CD4-positive, alpha-beta memory T cell (primary cell): ENCODE measurements at regions not wholly inside any gene's neighbourhood (a gene's known extent, or its start where the extent isn't known, plus 50 kb on each side); places are given as distances from the start of the nearest gene placed in this dataset.
"Not testable (repeated sequence)": the region's sequence is repeated elsewhere in the genome, so short reads cannot be mapped to it uniquely, and the experiment has no call there.

Experiments used
- CTCF ChIA-PET: fragments of 350-600 bp; sonication (Branson Sonifier 250); formaldehyde crosslinking; loops from one replicate; lab custom pipeline; 2021; ENCODE audit warnings: inconsistent platforms; ENCODE audit not compliant: partially characterized antibody; lab: Charles Lee
- POLR2A ChIA-PET: fragments of 350-600 bp; sonication (Branson Sonifier 250); formaldehyde crosslinking; loops from one replicate; lab custom pipeline; 2021; ENCODE audit not compliant: partially characterized antibody; lab: Charles Lee
- DNase-seq, 5 donors: peaks; one replicate each; pipeline versions ENCODE4 v3.0.0 to v3.0.0-alpha.2; 2020 to 2022; ENCODE audit warnings: mixed read lengths in 1 of 5
- H3K27ac ChIP-seq: one replicate; pipeline ENCODE4 v1.7.0; 2013; ENCODE audit warnings: low read depth, low read length
- H3K27me3 ChIP-seq: 2 replicates; pipeline ENCODE4 v1.7.0; 2013; ENCODE audit warnings: mild to moderate bottlenecking, low read length, moderate library complexity; ENCODE audit not compliant: insufficient read depth
- H3K36me3 ChIP-seq: 2 replicates; pipeline ENCODE4 v1.7.0; 2013; ENCODE audit warnings: mild to moderate bottlenecking, low read length, moderate library complexity; ENCODE audit not compliant: insufficient read depth
- H3K4me1 ChIP-seq: 2 replicates; pipeline ENCODE4 v1.7.0; 2013; ENCODE audit warnings: mild to moderate bottlenecking, low read length, moderate library complexity; ENCODE audit not compliant: insufficient read depth
- H3K4me3 ChIP-seq, 2 donors: one replicate each; pipeline ENCODE4 v1.7.0; 2013; ENCODE audit warnings: low read length in 2 of 2, mild to moderate bottlenecking in 1 of 2
- H3K9me3 ChIP-seq, 2 donors: one replicate each; pipeline ENCODE4 v1.7.0; 2013; ENCODE audit warnings: low read length in 2 of 2, control low read depth in 1 of 2; ENCODE audit not compliant: control insufficient read depth in 1 of 2
- H3K27ac Mint-ChIP-seq, 7 donors: one replicate each; pipeline ENCODE4 v1.8.0; 2020 to 2021; ENCODE audit warnings: mixed read lengths in 7 of 7, mild to moderate bottlenecking in 6 of 7, inconsistent platforms in 3 of 7, moderate library complexity in 3 of 7
- H3K27me3 Mint-ChIP-seq, 2 donors: one replicate each; pipeline ENCODE4 v1.8.0; 2020 to 2021; ENCODE audit warnings: mixed read lengths in 2 of 2
- H3K36me3 Mint-ChIP-seq, 2 donors: one replicate each; pipeline ENCODE4 v1.8.0; 2020 to 2021; ENCODE audit warnings: mixed read lengths in 2 of 2, inconsistent platforms in 1 of 2, mild to moderate bottlenecking in 1 of 2
- H3K4me1 Mint-ChIP-seq, 4 donors: one replicate each; pipeline ENCODE4 v1.8.0; 2020 to 2021; ENCODE audit warnings: mixed read lengths in 4 of 4, mild to moderate bottlenecking in 1 of 4
- H3K4me3 Mint-ChIP-seq, 8 donors: one replicate each; pipeline ENCODE4 v1.8.0; 2020 to 2021; ENCODE audit warnings: mixed read lengths in 8 of 8, mild to moderate bottlenecking in 7 of 8, moderate library complexity in 6 of 8, inconsistent platforms in 3 of 8
- H3K9me3 Mint-ChIP-seq, 8 donors: one replicate each; pipeline ENCODE4 v1.8.0; 2020 to 2021; ENCODE audit warnings: mixed read lengths in 8 of 8, mild to moderate bottlenecking in 5 of 8, inconsistent platforms in 3 of 8, moderate library complexity in 1 of 8
- intact Hi-C: fragments of 100-400 bp; cut with micrococcal nuclease; formaldehyde crosslinking; loops from one replicate; pipeline ENCODE4 v1.15.1; 2023

DNA sequence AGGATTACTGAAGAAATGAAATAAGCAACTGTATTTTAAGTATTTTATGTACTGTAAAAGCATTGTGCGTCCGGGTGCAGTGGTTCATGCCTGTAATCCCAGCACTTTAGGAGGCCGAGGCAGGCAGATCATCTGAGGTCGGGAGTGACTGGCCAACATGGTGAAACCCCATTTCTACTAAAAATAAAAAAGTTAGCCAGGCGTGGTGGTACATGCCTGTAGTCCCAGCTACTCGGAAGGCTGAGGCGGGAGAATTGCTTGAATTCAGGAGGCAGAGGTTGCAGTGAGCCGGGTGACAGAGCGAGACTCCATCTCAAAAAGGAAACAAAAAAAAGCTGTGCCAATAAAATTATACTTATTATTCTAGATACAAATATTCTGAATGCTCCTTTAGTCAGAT, 215.4 kb upstream of the DMRT1 start:
- CTCF ChIA-PET, H3K4me3 ChIP-seq, H3K27ac ChIP-seq, H3K27me3 Mint-ChIP-seq, DNase-seq, H3K27me3 ChIP-seq, H3K36me3 ChIP-seq, H3K27ac Mint-ChIP-seq, H3K36me3 Mint-ChIP-seq, H3K4me3 Mint-ChIP-seq, H3K9me3 Mint-ChIP-seq, H3K4me1 ChIP-seq, POLR2A ChIA-PET, intact Hi-C loops, H3K9me3 ChIP-seq: not testable (repeated sequence)
- H3K4me1 Mint-ChIP-seq: peaks cover 6 to 14% (median 6%) of the 10 kb centered on the region in 4 donors

DNA sequence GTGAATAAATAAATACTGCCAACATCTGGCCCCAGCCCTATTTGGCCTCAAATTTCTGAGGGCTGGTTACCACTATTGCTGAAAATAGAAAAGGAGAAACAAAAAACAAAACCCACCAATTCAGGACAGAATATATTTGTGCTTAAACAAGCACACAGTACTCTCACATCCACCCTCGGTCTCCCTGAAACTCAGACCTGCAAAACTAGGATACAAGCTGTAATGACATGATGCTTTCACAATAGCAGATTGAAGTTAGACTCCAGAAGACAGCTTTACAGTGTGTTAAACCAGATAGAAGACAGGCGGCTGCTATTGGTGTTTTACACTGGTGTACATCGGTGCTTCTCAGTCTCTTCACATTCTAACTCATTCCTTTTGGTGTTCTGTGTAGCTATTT, 214.9 kb upstream of the DMRT1 start:
- intact Hi-C loops: no loop called here
- Mint-ChIP-seq H3K36me3 (peaks cover 0 to 7% of the 10 kb centered on the region in 2 donors), H3K27me3 (peaks cover 2 to 4% of the 10 kb centered on the region in 2 donors), H3K9me3 (no peaks in the 10 kb centered on the region), H3K27ac (no peak overlapping the region), H3K4me3 (no peak overlapping the region), H3K4me1 (peaks cover 10 to 19% (median 11%) of the 10 kb centered on the region in 4 donors)
- Histone ChIP-seq H3K4me3 (no peak overlapping the region), H3K9me3 (no peaks in the 10 kb centered on the region), H3K4me1 (peaks cover 5% of the 10 kb centered on the region), H3K27ac (no peak overlapping the region), H3K36me3 (no peaks in the 10 kb centered on the region), H3K27me3 (no peaks in the 10 kb centered on the region)
- ChIA-PET POLR2A (no interaction called here), CTCF (no interaction called here)
- DNase-seq: no peak

DNA sequence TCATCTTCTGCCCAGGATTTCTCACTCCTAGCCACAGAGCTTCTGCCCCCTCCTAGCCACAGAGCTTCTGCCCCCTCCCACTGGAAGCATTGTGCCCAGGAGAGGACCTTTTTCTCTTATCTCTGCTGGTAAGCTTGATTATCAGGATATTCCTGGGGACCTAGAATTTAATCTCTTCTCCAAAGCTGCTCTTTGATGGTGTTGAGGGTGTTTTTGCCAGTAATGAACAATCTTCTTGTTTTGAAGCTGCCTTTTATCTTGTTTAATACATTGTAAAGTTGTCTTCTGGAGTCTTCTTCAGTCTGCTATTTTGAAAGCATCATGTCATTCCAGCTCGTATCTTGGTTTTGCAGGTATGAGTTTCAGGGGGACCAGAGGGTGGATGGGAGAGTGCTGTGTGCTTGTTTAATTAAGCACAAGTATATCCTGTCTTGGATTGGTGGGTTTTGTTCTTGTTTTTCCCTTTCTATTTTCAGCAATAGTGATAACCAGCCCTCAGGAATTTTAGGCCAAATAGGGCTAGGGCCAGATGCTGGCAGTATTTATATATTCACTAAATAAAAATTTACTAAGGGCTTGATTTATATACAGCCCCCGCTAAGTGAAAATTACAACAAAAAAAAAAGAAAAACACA, 214.0 kb upstream of the DMRT1 start:
- Histone ChIP-seq H3K27ac (no peak overlapping the region), H3K4me3 (no peak overlapping the region), H3K4me1 (peaks cover 8% of the 10 kb centered on the region), H3K36me3 (no peaks in the 10 kb centered on the region), H3K9me3 (no peaks in the 10 kb centered on the region), H3K27me3 (no peaks in the 10 kb centered on the region)
- CTCF ChIA-PET: no interaction called here
- H3K4me3 Mint-ChIP-seq: no peak overlapping the region
- no peaks in the 10 kb centered on the region for H3K36me3 Mint-ChIP-seq
- no peak for DNase-seq
- H3K27me3 Mint-ChIP-seq: peaks cover 2 to 4% of the 10 kb centered on the region in 2 donors
- peaks cover 0 to 2% (median 0%) of the 10 kb centered on the region in 8 donors for H3K9me3 Mint-ChIP-seq
- POLR2A ChIA-PET: no interaction called here
- intact Hi-C loops: no loop called here
- peaks cover 14 to 24% (median 16%) of the 10 kb centered on the region in 4 donors for H3K4me1 Mint-ChIP-seq
- H3K27ac Mint-ChIP-seq: no peak overlapping the region

DNA sequence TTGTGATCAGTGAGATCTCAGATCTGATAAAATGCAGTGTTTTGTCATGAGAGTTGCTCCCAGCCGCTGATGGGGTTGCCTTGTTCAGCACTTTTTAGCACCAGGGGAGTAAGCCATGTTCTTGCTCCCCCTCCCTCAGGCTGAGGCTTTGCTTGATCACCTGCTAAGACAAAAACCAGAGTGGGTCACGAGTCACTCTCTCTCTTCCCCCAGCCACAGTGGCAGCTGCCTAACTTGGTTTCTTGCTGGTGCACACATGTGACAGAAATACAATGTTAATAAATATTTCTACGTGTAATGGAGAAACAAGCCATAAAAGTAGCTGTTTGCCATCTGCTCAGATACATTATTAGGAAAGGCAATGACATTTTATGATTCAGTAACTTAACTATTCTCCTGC, 212.4 kb upstream of the DMRT1 start:
- intact Hi-C loops: no loop called here
- H3K27me3 ChIP-seq: no peaks in the 10 kb centered on the region
- peaks cover 0 to 2% of the 10 kb centered on the region in 2 donors for H3K27me3 Mint-ChIP-seq
- H3K27ac Mint-ChIP-seq: no peak overlapping the region
- H3K9me3 Mint-ChIP-seq: peaks cover 0 to 3% (median 0%) of the 10 kb centered on the region in 8 donors
- H3K4me1 ChIP-seq: peaks cover 8% of the 10 kb centered on the region
- no peaks in the 10 kb centered on the region for H3K36me3 ChIP-seq
- peaks cover 14 to 24% (median 16%) of the 10 kb centered on the region in 4 donors for H3K4me1 Mint-ChIP-seq
- H3K4me3 Mint-ChIP-seq: no peak overlapping the region
- peaks cover 0 to 4% of the 10 kb centered on the region in 2 donors for H3K36me3 Mint-ChIP-seq
- POLR2A ChIA-PET: no interaction called here
- no peak for DNase-seq
- CTCF ChIA-PET: no interaction called here
- no peaks in the 10 kb centered on the region for H3K9me3 ChIP-seq
- no peak overlapping the region for H3K4me3 ChIP-seq
- H3K27ac ChIP-seq: no peak overlapping the region

DNA sequence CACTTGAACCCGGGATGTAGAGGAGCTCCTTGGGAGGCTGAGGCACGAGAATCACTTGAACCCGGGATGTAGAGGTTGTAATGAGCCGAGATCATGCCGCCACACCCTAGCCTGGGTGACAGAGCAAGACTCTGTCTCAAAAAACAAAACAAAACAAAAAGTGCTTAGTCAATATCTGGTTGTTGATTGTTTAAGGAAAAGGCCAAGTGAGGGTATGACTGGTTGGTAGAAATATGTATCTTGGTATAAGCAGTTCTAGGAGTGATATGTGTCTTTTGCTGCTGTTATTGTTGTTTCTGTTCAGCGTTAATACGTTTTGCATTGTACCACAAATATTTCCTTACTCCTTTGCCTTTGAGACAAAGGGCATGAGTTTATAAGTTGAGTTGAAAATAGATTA, 210.7 kb upstream of the DMRT1 start:
- H3K27me3 Mint-ChIP-seq: peaks cover 0 to 2% of the 10 kb centered on the region in 2 donors
- CTCF ChIA-PET: no interaction called here
- Histone ChIP-seq H3K4me3 (no peak overlapping the region), H3K36me3 (no peaks in the 10 kb centered on the region), H3K4me1 (peaks cover 8% of the 10 kb centered on the region), H3K27me3 (no peaks in the 10 kb centered on the region), H3K9me3 (no peaks in the 10 kb centered on the region), H3K27ac (no peak overlapping the region)
- H3K4me3 Mint-ChIP-seq: peak overlapping the region in 1 of 8 donors; percentile 55
- POLR2A ChIA-PET: no interaction called here
- no peak for DNase-seq
- peak overlapping the region in 1 of 7 donors; percentile 51 for H3K27ac Mint-ChIP-seq
- H3K36me3 Mint-ChIP-seq: peaks cover 0 to 8% of the 10 kb centered on the region in 2 donors
- H3K9me3 Mint-ChIP-seq: peaks cover 0 to 4% (median 2%) of the 10 kb centered on the region in 8 donors
- H3K4me1 Mint-ChIP-seq: peaks cover 14 to 24% (median 16%) of the 10 kb centered on the region in 4 donors
- intact Hi-C loops: no loop called here

DNA sequence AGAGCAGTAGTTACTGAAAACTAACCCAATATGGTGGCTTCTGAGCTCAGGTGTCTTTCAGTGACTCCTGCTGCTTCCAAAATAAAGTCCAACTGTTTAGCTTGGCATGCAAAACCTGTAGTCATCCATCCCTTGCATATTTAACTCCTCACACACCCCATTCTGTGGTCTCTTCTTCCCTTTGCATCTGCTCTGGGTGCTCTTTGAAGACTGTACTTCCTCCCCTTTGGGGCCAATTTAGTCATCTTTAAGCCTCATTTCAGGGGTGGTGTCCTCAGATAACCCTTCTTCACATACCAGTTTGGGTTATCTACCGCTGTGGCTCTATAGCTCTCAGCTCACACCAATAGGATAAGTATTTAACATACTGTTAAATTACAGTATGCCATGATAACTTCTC, 209.9 kb upstream of the DMRT1 start:
- no peak overlapping the region for H3K4me3 ChIP-seq
- POLR2A ChIA-PET: no interaction called here
- peaks cover 14 to 24% (median 16%) of the 10 kb centered on the region in 4 donors for H3K4me1 Mint-ChIP-seq

DNA sequence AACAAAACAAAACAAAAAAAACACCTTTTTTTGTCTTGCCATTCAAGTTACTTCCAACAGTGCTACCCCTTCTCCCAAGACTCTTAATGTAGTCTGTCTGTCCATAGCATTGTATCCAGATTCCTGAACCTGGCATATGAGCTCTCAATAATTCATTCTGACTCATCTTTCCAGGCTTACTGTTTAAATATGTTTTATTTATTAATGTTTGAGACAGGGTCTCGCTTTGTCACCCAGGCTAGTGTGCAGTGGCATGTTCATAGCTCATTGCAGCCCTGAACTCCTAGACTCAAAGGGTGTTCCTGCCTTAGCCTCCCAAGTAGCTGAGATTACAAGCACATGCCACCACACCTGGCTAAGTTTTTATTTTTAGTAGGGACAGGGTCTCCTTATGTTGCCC, 208.0 kb upstream of the DMRT1 start:
- H3K9me3 Mint-ChIP-seq: peaks cover 0 to 4% (median 2%) of the 10 kb centered on the region in 8 donors
- peaks cover 14 to 24% (median 17%) of the 10 kb centered on the region in 4 donors for H3K4me1 Mint-ChIP-seq
- H3K4me3 Mint-ChIP-seq: no peak overlapping the region
- ChIA-PET CTCF (no interaction called here), POLR2A (no interaction called here)
- no peak overlapping the region for H3K27ac Mint-ChIP-seq
- DNase-seq: no peak
- Histone ChIP-seq H3K4me3 (no peak overlapping the region), H3K27ac (no peak overlapping the region), H3K9me3 (no peaks in the 10 kb centered on the region), H3K36me3 (no peaks in the 10 kb centered on the region), H3K4me1 (peaks cover 8% of the 10 kb centered on the region), H3K27me3 (no peaks in the 10 kb centered on the region)
- intact Hi-C loops: no loop called here
- H3K36me3 Mint-ChIP-seq: peaks cover 0 to 15% of the 10 kb centered on the region in 2 donors
- peaks cover 0 to 2% of the 10 kb centered on the region in 2 donors for H3K27me3 Mint-ChIP-seq

More for the DNA sequence above, 209.9 kb upstream of the DMRT1 start:
- DNase-seq: no peak
- no peaks in the 10 kb centered on the region for H3K27me3 ChIP-seq
- peak overlapping the region in 3 of 8 donors; percentile 5 to 55 (median 7) for H3K4me3 Mint-ChIP-seq
- peaks cover 0 to 4% (median 2%) of the 10 kb centered on the region in 8 donors for H3K9me3 Mint-ChIP-seq
- H3K4me1 ChIP-seq: peaks cover 8% of the 10 kb centered on the region
- H3K9me3 ChIP-seq: no peaks in the 10 kb centered on the region
- CTCF ChIA-PET: no interaction called here
- H3K27me3 Mint-ChIP-seq: peaks cover 0 to 2% of the 10 kb centered on the region in 2 donors
- H3K27ac ChIP-seq: no peak overlapping the region
- peaks cover 0 to 8% of the 10 kb centered on the region in 2 donors for H3K36me3 Mint-ChIP-seq
- H3K27ac Mint-ChIP-seq: peak overlapping the region in 1 of 7 donors; percentile 30
- no peaks in the 10 kb centered on the region for H3K36me3 ChIP-seq
- intact Hi-C loops: no loop called here
